Body of pancreas (tissue), 4 donors: ENCODE measurements at regions not wholly inside any gene's neighbourhood (a gene's known extent, or its start where the extent isn't known, plus 50 kb on each side); places are given as distances from the start of the nearest gene placed in this dataset.

Experiments
- POLR2A ChIP-seq, 3 donors: fragments of 450-650 bp; IDR thresholded peaks; one replicate each; pipeline ENCODE4 v1.6.1; 2016; ENCODE audit warnings: antibody characterized with exemption in 3 of 3, mild to moderate bottlenecking in 2 of 3
- TF ChIP-seq, protein P1 (sequence below), 7 experiments: fragments of 450-650 bp in 4 of 7; fragments of 200-600 bp in 3 of 7; sonication (generic) in 3 of 7; IDR thresholded peaks; one replicate each; pipeline ENCODE4 v1.5.1; 2016 to 2019; ENCODE audit warnings: antibody characterized with exemption in 7 of 7

DNA sequence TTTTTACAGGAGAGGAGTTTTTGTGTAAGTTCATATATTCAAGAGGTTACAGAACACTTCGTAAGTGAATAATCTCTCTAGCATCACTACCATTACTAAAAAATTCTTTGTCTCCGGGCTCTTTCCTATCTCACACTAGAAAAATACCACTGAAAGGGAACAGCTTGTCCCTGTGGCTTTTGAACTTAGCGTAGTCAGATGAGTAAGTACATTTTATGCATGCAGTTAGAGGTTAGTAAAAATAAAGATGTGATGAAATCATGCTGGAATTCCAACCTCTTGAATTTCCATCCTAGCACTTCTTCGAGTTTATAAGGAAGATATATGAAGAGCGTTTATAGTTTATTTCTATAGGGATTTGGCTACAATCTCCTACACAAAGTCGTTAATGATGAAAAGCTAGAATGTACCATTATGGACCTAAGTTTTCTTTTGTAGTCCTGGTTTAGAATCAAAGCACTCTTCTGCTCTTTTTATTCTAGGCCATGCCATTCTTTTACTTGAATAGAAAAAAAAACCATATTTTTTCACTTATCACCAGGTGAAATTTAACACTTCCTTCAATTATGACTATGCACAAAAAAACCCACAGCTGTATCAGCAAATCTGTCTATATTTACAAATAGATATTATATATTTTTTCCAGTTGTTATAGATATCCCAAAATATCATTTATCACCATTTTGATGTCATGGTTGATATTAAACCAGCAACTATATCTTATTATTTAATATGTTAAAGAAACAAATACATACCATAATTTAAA lies 139.9 kb upstream of the PCDH9 start:
- TF ChIP-seq, protein P1, sequence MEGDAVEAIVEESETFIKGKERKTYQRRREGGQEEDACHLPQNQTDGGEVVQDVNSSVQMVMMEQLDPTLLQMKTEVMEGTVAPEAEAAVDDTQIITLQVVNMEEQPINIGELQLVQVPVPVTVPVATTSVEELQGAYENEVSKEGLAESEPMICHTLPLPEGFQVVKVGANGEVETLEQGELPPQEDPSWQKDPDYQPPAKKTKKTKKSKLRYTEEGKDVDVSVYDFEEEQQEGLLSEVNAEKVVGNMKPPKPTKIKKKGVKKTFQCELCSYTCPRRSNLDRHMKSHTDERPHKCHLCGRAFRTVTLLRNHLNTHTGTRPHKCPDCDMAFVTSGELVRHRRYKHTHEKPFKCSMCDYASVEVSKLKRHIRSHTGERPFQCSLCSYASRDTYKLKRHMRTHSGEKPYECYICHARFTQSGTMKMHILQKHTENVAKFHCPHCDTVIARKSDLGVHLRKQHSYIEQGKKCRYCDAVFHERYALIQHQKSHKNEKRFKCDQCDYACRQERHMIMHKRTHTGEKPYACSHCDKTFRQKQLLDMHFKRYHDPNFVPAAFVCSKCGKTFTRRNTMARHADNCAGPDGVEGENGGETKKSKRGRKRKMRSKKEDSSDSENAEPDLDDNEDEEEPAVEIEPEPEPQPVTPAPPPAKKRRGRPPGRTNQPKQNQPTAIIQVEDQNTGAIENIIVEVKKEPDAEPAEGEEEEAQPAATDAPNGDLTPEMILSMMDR (IDR thresholded peaks at IDR 0.05): no peak
- TF ChIP-seq POLR2A (IDR thresholded peaks at IDR 0.05): no peak
